ENCODE measurements at regions not wholly inside any gene's neighbourhood (a gene's known extent, or its start where the extent isn't known, plus 50 kb on each side); places are given as distances from the start of the nearest gene placed in this dataset.
A peak's percentile ranks its signal among the peaks of the same experiment; 100 is the strongest.

DNA sequence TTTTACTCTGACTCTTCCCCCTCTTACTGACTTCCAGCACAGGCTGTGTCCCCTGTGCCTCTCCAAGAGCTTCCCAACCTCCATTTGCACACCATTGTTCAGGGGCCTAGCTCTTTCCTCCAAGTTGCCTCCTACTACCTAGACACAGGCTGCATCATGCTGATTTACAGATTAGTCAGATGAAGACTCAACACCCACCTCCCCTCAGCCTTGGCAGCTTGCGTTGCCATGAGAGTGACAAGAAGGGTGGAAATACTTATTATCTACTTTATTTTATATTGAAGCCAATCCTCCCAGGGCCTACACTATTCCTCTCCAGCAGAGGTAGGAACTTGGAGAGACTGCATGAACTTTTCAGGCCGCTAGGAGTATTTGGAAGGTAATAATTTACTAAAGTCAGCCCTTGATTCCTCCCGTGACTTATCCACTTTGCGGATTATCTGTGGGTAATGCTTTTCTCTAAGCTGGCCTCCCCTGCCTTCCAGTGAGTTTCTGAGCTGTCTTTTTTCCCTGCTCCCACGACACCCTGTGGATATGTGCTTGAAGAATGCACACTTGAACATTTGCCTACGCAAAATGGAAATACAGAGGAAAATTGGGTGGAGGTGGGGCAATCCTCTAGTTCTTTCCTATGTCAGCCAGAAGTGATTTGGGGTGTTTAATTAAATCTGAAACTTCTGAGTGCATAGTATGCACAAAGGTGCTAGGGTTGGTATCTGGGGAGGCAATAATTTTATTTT lies 74.1 kb upstream of the TMEM164 start:
- ChIA-PET CTCF (no interaction called here), POLR2A (no interaction called here)
- WGBS (ENCODE audit: missing lambda C conversion rate) = 70% methylated on average over 6 of the region's 6 CpGs
- TF ChIP-seq, protein P1, sequence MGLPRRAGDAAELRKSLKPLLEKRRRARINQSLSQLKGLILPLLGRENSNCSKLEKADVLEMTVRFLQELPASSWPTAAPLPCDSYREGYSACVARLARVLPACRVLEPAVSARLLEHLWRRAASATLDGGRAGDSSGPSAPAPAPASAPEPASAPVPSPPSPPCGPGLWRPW (IDR thresholded peaks at IDR 0.05) = no peak
- TF ChIP-seq POLR2A (IDR thresholded peaks at IDR 0.05; ENCODE audit: low read length) (no peak), TP53 (CRISPR knock-in tag; IDR thresholded peaks at IDR 0.05) (no peak), CBX8 (IDR thresholded peaks at IDR 0.05) (no peak), RAD21 (conservative IDR thresholded peaks at IDR 0.05 in 1 of 2, IDR thresholded peaks at IDR 0.05 in 1 of 2) (no peak), RARB (CRISPR knock-in tag; IDR thresholded peaks at IDR 0.05) (no peak)
- TF ChIP-seq, protein P2, sequence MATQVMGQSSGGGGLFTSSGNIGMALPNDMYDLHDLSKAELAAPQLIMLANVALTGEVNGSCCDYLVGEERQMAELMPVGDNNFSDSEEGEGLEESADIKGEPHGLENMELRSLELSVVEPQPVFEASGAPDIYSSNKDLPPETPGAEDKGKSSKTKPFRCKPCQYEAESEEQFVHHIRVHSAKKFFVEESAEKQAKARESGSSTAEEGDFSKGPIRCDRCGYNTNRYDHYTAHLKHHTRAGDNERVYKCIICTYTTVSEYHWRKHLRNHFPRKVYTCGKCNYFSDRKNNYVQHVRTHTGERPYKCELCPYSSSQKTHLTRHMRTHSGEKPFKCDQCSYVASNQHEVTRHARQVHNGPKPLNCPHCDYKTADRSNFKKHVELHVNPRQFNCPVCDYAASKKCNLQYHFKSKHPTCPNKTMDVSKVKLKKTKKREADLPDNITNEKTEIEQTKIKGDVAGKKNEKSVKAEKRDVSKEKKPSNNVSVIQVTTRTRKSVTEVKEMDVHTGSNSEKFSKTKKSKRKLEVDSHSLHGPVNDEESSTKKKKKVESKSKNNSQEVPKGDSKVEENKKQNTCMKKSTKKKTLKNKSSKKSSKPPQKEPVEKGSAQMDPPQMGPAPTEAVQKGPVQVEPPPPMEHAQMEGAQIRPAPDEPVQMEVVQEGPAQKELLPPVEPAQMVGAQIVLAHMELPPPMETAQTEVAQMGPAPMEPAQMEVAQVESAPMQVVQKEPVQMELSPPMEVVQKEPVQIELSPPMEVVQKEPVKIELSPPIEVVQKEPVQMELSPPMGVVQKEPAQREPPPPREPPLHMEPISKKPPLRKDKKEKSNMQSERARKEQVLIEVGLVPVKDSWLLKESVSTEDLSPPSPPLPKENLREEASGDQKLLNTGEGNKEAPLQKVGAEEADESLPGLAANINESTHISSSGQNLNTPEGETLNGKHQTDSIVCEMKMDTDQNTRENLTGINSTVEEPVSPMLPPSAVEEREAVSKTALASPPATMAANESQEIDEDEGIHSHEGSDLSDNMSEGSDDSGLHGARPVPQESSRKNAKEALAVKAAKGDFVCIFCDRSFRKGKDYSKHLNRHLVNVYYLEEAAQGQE (IDR thresholded peaks at IDR 0.05) = no peak
- TF ChIP-seq, protein P3, sequence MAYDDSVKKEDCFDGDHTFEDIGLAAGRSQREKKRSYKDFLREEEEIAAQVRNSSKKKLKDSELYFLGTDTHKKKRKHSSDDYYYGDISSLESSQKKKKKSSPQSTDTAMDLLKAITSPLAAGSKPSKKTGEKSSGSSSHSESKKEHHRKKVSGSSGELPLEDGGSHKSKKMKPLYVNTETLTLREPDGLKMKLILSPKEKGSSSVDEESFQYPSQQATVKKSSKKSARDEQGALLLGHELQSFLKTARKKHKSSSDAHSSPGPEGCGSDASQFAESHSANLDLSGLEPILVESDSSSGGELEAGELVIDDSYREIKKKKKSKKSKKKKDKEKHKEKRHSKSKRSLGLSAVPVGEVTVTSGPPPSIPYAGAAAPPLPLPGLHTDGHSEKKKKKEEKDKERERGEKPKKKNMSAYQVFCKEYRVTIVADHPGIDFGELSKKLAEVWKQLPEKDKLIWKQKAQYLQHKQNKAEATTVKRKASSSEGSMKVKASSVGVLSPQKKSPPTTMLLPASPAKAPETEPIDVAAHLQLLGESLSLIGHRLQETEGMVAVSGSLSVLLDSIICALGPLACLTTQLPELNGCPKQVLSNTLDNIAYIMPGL (CRISPR knock-in tag; IDR thresholded peaks at IDR 0.05; ENCODE audit: borderline replicate concordance) = no peak
- Histone ChIP-seq H3K4me1 (no peaks in the 10 kb centered on the region), H3K27ac (no peak overlapping the region), H3K9me3 (no peaks in the 10 kb centered on the region), H3K4me2 (no peak overlapping the region), H3K4me3 (no peak overlapping the region)
- peak in 1 of 2 experiments; percentile 37; a peak in 1 of 6 replicates for ATAC-seq
- no peak for FAIRE-seq
- no peak for DNase-seq (ENCODE audit: low read depth in 1 of 2, low spot score in 1 of 2)

DNA sequence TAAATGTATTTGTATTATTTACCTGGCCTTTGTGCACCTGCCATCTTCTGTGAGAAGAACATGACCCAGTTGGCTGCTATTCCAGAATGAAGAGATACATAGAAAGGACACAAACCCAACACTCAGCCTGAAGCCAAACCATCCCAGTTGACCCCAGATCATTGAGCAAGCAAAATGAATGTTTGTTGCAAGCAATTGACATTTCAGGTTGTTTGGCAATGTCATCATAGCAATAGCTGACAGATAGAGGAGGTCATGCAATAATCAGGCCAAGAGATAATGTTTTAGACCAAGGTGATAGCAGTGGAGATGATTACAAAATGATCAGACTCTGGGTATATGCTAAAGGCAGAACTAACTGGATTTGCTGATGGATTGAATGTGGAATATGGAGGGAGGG lies 71.2 kb upstream of the TMEM164 start:
- no peak overlapping the region for H3K27ac ChIP-seq
- TF ChIP-seq TP53 (CRISPR knock-in tag; IDR thresholded peaks at IDR 0.05) (no peak), JUN (IDR thresholded peaks at IDR 0.05) (no peak), EP300 (IDR thresholded peaks at IDR 0.05) (no peak), POLR2AphosphoS2 (conservative IDR thresholded peaks at IDR 0.05; ENCODE audit: low read length) (no peak), CHD4 (IDR thresholded peaks at IDR 0.05; ENCODE audit: borderline replicate concordance) (no peak), HEYL (CRISPR knock-in tag; IDR thresholded peaks at IDR 0.05) (no peak)
- TF ChIP-seq, protein P4, sequence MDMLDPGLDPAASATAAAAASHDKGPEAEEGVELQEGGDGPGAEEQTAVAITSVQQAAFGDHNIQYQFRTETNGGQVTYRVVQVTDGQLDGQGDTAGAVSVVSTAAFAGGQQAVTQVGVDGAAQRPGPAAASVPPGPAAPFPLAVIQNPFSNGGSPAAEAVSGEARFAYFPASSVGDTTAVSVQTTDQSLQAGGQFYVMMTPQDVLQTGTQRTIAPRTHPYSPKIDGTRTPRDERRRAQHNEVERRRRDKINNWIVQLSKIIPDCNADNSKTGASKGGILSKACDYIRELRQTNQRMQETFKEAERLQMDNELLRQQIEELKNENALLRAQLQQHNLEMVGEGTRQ (IDR thresholded peaks at IDR 0.05) = no peak
- TF ChIP-seq, protein P5, sequence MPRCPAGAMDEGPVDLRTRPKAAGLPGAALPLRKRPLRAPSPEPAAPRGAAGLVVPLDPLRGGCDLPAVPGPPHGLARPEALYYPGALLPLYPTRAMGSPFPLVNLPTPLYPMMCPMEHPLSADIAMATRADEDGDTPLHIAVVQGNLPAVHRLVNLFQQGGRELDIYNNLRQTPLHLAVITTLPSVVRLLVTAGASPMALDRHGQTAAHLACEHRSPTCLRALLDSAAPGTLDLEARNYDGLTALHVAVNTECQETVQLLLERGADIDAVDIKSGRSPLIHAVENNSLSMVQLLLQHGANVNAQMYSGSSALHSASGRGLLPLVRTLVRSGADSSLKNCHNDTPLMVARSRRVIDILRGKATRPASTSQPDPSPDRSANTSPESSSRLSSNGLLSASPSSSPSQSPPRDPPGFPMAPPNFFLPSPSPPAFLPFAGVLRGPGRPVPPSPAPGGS (IDR thresholded peaks at IDR 0.05) = no peak
- TF ChIP-seq, protein P6, sequence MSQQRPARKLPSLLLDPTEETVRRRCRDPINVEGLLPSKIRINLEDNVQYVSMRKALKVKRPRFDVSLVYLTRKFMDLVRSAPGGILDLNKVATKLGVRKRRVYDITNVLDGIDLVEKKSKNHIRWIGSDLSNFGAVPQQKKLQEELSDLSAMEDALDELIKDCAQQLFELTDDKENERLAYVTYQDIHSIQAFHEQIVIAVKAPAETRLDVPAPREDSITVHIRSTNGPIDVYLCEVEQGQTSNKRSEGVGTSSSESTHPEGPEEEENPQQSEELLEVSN (IDR thresholded peaks at IDR 0.05; ENCODE audit: borderline replicate concordance, low read depth) = no peak
- TF ChIP-seq, protein P7, sequence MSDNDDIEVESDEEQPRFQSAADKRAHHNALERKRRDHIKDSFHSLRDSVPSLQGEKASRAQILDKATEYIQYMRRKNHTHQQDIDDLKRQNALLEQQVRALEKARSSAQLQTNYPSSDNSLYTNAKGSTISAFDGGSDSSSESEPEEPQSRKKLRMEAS (IDR thresholded peaks at IDR 0.05) = no peak
- ChIA-PET CTCF (interaction anchor here (0.6 kb wide), 1 partner anchor 1513 kb away, joined by 4 read pairs; no protein-coding TSS in a partner anchor), POLR2A (no interaction called here)
- H3K9me3 ChIP-seq = no peaks in the 10 kb centered on the region
- no peak overlapping the region for H3K4me3 ChIP-seq
- ATAC-seq (no peak), DNase-seq (ENCODE audit: low read depth in 1 of 2, low spot score in 1 of 2) (no peak), FAIRE-seq (no peak)
- H3K4me1 ChIP-seq = no peaks in the 10 kb centered on the region
- H3K4me2 ChIP-seq = no peak overlapping the region
